DMS53 treated with DMSO at 0.1 percent for 48 hours (cell line): ENCODE measurements at regions not wholly inside any gene's neighbourhood (a gene's known extent, or its start where the extent isn't known, plus 50 kb on each side); places are given as distances from the start of the nearest gene placed in this dataset.
A peak's percentile ranks its signal among the peaks of the same experiment; 100 is the strongest.

Experiments
- DNase-seq: peaks from one replicate; lab custom pipeline; 2025; ENCODE audit not compliant: unreplicated experiment; lab: John Stamatoyannopoulos, UW

- no peak for DNase-seq
Measured at GRCh38 chr15:70476441-70476840, 286.9 kb downstream of the UACA start.

- DNase-seq = no peak
Measured at GRCh38 chr15:70475921-70476320, 287.4 kb downstream of the UACA start.

GRCh38 chr15:70475407-70475781, 288.0 kb downstream of the UACA start:
- DNase-seq = no peak

- DNase-seq = no peak
Measured at GRCh38 chr15:70474471-70475406, 288.6 kb downstream of the UACA start.

GRCh38 chr15:70473581-70474370, 289.6 kb downstream of the UACA start:
- no peak for DNase-seq

GRCh38 chr15:70471517-70471916, 291.8 kb downstream of the UACA start:
- no peak for DNase-seq

DNA sequence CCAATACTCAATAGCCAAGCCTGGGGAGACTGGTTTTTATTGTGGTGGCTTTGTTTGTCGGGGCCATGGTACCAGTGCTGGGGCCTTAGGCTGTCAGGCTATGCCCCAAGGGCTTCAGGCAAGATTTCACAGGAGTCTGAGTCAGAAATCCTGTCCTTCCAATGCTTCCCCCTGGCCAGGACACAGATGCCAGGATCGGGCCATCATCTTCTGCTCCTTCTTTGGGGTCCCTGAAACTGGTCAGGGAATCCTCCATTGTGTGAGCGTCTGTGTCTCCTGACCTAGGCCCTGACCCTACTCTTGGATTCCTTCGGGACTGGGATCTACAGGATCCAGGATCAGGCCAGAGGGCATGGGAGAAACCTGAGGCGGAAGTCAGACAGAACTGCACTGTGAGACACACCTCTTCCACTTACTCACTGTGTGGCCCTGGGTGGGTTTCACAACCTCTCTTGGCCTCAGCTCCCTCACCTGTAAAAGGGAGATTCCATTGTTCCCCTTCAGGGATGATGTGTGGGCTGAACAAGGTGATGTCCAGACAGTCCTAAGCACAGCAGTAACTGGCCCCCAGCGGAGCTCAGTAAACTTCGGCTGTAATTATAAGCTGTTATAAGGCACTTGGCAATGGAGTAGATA, 292.7 kb downstream of the UACA start:
- no peak for DNase-seq

DNA sequence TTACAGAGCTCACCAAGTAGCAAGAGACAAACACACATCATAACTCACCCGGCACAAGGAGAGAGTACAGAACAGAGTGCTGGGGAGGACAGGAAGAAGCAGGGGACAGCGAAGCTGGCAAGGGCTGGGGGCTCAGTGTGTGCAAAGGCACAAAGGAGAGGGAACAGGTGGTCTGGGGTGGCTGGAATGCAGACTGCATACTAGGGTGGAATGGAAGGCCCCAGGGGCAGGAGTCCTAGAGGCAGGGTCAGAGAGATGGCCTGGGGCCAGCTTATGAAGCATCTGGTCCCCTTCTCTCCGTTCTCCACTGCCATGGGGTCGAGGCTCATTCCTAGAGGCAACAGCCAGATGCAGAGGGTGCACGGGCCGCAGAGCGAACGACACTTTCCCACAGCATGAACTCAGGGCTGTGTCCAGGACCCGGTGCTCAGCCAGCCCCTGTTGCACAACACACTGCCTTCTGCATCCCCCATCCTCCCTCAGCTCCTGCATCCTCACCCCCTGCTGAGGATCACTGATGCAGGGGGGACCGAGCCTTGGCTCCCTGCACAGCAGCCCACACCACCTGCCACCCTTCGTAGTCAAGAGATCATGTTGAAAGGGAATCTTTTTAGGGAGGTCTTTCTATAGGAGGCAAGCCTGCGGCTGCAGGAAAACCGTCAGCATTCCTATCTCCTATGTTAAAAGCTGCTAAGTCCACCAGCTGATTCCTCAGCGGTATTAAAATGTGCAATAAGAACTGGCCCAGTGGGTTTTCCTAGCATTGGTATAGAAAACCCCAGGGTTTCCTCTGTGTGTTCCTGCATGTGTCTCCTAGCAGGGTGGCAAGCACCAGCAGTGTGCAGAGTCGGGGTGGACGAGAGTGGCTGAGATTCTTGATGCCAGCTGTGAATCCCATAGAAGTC, 293.5 kb downstream of the UACA start:
- DNase-seq = no peak

DNA sequence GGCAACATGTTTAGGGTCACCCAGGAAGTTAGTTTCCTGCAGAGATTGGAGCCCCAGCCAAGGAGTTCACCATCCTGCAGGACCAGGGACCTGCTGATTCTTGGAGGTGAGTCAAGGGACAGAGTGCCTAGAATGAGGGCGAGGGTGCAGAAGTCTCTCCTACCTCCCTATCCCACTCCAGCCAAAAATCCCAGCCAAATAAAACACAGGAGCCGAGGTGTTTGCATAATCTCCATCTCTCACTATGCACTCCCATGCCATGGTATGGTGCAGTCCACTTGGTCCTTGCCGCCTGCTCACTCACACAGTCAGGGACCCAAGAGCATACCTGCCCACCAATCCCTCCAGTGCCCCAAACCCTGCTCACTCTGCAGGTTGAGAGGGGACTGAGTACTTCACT, 294.2 kb downstream of the UACA start:
- DNase-seq = no peak

DNA sequence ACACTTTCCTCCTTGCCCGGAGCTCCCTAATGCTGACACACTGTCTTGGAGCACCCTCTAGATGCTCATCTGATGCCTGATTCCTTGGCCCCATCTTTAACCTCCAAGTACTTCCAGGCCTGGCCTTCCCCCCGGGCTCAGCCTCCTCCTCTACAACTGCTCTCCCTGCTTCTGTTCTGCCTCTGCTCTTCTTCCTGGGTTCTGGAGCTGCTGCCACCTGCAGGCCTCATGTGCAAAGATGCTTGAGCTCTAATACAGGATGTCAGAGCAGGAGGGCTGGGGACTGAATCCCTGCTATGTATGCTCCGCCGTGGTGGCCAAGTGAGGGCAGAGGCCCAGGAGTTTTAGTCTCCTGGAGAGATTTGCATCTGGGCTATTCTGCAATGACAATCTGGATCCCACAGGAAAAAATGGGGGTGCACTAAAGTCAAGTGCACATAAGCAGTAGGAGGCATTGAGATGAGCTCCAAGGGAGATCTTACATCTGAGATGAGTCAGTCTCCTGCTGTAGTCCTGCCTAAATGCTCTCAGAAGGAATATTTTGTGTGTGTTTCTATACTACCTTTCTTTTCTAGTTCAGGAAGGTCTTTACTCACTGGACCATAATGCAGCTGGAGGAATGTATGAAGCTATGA, 296.3 kb downstream of the UACA start:
- peak; percentile 41 for DNase-seq

GRCh38 chr15:70466305-70466704, 297.1 kb downstream of the UACA start:
- no peak for DNase-seq

DNA sequence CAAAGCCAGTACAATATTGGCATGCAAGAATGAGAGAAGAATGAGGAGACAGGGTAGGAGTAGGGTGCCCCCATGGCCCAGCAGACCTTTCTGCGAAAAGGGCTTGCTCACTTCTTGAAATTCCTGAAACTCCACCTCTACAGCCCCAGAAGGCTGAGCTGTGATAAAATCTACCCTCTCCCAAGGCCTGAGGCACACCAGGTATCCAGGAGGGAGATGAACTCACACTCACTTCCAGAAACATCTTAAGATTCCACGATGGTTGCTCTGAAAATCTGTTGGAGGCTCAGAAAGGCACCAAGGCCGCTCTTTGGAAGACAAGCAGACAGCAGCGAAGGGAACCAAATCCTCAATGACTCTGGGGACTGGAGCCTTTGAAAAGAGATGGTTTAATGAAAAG, 297.5 kb downstream of the UACA start:
- DNase-seq = no peak

- no peak for DNase-seq
Measured at GRCh38 chr15:70463453-70463834, 299.9 kb downstream of the UACA start.

DNA sequence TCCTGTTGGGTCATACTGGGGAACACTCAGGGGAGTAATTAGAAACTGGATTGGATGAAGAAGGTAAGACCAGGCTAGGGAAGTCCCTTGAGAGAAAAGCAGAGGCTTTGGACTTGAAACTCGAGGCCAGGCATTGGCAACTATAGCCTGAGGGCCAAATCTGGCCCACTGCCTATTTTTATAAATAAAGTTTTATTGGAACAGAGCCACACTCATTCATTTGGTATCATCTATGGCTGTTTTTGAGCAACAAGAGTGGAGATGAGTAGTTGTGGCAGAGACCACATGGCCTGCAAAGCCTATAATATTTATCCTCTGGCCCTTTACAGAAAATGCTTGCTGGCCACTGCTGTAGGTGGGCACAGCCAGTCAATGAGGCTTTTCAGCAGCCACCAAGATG, 301.4 kb downstream of the UACA start:
- DNase-seq = no peak

DNA sequence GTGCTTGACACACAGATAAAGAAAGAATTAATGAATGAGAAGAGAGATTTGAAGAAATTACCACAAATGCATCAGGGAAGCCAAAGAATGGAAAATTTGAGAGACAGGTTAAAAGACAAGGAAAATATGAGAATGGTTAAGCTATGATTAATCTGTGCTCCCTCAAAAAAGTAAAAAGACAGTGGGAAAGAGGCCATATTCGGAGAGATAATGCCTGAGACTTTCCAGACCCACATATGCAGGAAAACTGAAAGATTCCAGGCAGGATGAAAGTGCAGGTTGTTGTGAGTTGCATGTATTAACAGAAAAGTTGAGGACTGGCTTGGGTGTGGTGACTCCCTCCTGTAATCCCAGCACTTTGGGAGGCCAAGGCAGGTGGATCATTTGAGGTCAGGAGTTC, 302.3 kb downstream of the UACA start:
- no peak for DNase-seq

DNA sequence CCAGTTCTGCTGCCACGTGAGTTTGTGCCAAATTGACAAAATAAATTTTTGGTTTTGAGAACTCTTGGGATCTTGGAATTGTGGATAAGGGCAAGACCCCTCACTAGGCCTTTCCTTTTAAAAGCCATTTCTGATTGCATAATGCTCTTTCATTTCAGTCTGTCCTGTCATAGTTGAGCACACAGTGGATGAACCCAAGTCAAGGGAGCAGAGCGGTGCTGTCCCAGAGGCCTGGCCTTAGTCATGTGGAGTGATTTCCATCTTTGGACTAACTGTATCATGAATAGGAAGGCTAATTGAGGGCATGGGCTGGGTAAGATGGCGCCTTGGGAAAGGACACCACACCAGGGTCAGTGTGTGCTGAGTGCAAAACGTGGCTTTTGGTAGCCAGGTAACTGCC, 304.0 kb downstream of the UACA start:
- DNase-seq = no peak

- no peak for DNase-seq
Measured at GRCh38 chr15:70453766-70454165, 309.6 kb downstream of the UACA start.

- DNase-seq = no peak
Measured at GRCh38 chr15:70453238-70453637, 310.1 kb downstream of the UACA start.

- peak; percentile 71 for DNase-seq
Measured at GRCh38 chr15:70451821-70452653, 311.3 kb downstream of the UACA start.

GRCh38 chr15:70450142-70450443, 313.3 kb downstream of the UACA start:
- DNase-seq = no peak
